GM12864 (cell line): ENCODE measurements at regions not wholly inside any gene's neighbourhood (a gene's known extent, or its start where the extent isn't known, plus 50 kb on each side); places are given as distances from the start of the nearest gene placed in this dataset.
A peak's percentile ranks its signal among the peaks of the same experiment; 100 is the strongest.

ENCODE experiments used
- DNase-seq: peaks from one replicate; pipeline ENCODE4 v3.0.0-alpha.2; 2011; ENCODE audit warnings: low read depth
- H3K4me3 ChIP-seq: 2 replicates; pipeline ENCODE4 v1.5.1; 2011; ENCODE audit warnings: mild to moderate bottlenecking, low read depth, low read length, control low read depth
- TF ChIP-seq, protein P1 (sequence below): IDR thresholded peaks from 2 replicates; pipeline ENCODE4 v1.5.1; 2011; ENCODE audit warnings: low read depth, mild to moderate bottlenecking, moderate library complexity, low read length, control low read depth, inconsistent platforms; ENCODE audit errors: missing control alignments

DNA sequence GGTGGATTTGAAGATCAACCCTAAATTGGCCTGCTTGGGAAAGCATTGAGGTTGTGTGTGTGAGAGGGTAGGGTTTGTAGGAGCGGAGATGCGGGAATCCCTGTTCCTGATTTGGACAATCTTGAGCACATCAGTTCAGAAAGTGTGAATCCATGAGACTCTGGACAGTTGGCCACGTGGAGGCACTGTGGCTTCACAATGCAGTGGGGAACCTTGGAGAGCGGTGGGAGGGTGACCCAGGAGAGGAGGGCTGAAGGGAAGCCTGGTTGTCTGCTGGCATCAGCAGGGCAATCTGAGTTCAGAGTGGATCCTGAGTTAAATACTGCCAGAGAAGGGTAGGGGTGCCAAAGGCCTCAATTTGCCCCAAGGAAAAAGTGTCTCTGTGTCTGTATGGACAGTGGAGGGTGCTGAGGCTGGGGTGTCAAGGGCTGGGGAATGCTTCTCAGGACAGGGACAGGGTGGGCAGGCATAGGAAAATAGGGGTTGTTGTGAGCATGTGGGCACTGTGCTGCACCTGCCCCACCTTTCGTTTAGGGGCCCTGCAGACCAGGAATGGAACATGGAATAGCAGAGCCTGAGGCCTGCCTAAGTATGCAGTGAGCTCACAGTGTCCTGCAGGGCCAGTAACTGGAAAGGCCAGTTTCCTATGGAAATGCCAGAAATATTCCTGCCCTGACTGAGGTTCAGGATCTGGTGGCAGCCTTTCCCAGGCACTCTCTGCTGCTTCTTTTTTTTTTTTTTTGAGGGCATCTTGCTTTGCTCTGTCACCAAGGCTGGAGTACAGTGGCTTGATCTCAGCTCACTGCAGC lies 162.9 kb upstream of the PRSS58 start:
- no peak overlapping the region for H3K4me3 ChIP-seq
- TF ChIP-seq, protein P1, sequence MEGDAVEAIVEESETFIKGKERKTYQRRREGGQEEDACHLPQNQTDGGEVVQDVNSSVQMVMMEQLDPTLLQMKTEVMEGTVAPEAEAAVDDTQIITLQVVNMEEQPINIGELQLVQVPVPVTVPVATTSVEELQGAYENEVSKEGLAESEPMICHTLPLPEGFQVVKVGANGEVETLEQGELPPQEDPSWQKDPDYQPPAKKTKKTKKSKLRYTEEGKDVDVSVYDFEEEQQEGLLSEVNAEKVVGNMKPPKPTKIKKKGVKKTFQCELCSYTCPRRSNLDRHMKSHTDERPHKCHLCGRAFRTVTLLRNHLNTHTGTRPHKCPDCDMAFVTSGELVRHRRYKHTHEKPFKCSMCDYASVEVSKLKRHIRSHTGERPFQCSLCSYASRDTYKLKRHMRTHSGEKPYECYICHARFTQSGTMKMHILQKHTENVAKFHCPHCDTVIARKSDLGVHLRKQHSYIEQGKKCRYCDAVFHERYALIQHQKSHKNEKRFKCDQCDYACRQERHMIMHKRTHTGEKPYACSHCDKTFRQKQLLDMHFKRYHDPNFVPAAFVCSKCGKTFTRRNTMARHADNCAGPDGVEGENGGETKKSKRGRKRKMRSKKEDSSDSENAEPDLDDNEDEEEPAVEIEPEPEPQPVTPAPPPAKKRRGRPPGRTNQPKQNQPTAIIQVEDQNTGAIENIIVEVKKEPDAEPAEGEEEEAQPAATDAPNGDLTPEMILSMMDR: no peak
- DNase-seq: no peak

DNA sequence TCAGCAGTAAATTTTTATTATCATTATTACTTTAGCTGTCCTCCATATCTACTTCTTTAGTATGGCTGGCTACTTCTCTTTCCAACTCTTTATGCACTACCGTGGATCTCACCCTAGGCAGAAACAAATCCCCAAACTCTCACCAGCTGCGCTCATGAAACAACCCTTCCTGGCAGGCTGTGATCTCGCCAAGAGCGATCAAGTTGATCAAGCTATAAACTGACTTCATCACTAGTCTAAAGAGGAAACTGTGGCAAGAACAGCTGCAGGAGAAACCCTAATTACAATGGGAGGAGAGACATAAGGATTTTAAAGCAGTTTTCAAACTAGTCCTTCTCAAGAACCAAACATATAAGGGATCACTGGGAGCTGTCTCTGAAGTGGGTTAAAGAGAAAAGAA lies 160.5 kb upstream of the PRSS58 start:
- DNase-seq: no peak
- TF ChIP-seq, protein P1: no peak
- H3K4me3 ChIP-seq: no peak overlapping the region

DNA sequence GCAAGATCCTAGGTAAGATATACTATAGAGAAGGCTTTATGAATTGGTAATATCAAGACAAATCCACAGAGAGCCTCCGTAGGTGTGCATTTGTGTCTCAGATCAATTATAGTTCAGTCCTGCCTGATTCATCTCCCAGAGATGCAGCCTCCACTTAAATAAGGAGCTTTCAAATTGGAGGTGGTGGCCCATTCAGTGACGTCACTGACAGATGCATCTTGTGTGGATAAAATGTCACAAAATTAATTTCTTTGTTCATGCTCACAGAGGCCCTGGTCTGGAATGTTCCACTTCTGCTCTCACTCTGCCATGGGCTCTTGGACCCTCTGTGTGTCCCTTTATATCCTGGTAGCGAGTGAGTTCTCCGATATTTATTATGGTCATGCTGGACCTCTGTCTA lies 157.1 kb upstream of the PRSS58 start:
- TF ChIP-seq, protein P1: no peak
- DNase-seq: no peak
- no peak overlapping the region for H3K4me3 ChIP-seq

DNA sequence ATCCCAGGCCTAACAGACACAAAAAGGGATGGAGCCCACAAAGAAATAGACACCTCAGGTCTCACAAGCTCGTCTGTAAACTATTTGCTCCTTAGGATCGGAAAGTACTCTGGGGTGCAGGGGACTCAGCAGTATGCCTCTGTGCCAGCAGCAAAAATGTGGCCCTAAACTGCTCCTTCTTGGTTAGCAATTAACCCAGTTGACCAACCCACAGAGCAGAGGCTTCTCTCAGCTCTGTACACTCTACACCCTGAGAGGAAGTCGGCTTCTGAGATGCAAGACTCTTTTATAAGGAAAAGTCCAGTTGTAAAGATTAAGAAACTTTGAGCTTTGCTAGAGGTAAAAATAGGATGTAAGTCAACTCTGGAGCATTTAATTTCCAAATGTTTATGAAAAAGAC lies 156.3 kb upstream of the PRSS58 start:
- DNase-seq: no peak
- H3K4me3 ChIP-seq: no peak overlapping the region
- TF ChIP-seq, protein P1: no peak

DNA sequence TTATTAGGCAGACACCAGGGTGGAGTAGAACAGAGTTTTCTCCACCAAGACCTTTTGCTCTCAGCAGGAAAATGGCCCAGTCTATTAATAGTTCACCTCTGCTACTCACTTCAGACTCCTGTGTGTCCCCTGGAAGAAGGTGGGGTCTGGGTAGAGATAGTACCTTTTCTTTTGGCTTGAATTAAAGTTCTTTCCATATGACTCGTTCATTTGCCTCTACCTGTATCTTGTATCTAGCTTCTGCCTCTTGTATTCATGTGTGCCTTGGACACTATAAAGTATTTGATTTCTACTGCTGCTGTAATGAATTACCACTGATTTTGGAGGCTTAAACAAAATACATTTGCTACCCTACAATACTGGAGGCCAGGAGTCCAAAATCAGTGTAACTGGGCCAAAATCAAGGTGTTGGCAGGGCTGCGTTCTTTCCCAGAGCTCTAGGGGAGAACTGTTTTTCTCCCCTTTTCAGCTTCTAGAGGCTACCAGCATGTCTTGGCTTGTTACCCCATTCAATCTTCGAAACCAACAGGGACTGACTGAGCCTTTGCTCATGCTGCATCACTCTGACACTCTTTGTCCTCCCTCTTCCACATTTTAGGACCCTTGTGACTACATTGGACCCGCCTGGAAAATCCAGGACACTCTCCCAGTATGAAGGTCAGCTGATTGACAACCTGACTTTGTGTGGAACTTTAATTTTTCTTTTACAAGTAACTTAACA lies 155.6 kb upstream of the PRSS58 start:
- H3K4me3 ChIP-seq: no peak overlapping the region
- no peak for DNase-seq
- TF ChIP-seq, protein P1: no peak

DNA sequence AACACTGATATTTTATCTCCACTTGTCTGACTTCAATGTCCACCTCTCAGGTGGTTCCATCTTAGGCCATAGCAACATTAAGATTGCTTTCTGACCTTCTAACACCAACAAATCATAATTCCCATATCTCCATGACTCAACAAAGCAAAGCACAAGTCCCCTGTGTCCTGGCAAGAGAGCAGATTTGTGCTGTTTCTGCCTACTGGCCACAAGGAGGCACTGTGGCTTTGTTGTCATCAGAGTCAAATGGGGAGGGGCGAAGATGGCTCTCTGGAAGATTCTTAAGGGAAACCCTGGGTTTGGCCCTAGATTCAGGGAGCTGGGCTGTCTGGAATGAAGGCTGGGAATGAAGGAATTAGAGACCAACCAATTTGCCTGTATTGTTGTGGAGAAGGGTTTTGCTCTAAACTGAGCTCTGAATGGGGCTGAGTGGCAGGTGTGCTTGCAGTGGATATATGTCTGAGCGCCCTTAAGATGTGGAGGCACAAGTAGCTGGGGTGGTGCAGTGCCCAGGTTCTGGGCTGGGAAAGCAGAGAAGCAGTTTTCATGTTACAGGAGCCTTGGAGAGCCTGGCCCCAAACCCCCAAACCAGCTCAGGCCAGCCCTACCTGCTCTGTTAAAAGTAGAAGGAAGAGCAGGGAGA lies 154.8 kb upstream of the PRSS58 start:
- no peak overlapping the region for H3K4me3 ChIP-seq
- TF ChIP-seq, protein P1: peak; percentile 93
- DNase-seq: peak; percentile 29
